HG02840 (cell line): ENCODE measurements at regions not wholly inside any gene's neighbourhood (a gene's known extent, or its start where the extent isn't known, plus 50 kb on each side); places are given as distances from the start of the nearest gene placed in this dataset.

Source experiments
- ATAC-seq: cut with Tn5 transposase; IDR thresholded peaks from one replicate; pipeline ENCODE4 v1.9.1; 2021; ENCODE audit warnings: mild to moderate bottlenecking, moderate library complexity, moderate number of reproducible peaks; ENCODE audit not compliant: unreplicated experiment, low FRiP score

DNA sequence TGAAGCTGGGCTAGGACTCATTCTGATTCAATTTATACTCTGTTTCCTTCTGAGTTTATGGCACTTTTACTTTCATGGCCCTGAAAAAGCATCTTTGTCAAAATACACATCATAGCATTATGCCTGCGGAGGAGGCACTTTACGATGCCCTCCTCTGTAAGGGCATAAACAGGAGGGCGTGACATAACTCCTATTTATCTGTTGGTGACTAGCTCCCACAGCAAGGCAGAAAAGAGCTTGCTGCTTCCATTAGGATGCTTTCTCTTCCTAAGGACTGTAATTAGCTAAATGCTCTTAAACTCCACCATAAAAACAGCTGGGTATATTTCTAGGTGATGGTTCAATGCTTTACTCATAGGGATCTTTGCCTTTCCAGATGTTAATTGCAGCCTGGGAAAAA, 315.2 kb upstream of the GHITM start:
- no peak for ATAC-seq

DNA sequence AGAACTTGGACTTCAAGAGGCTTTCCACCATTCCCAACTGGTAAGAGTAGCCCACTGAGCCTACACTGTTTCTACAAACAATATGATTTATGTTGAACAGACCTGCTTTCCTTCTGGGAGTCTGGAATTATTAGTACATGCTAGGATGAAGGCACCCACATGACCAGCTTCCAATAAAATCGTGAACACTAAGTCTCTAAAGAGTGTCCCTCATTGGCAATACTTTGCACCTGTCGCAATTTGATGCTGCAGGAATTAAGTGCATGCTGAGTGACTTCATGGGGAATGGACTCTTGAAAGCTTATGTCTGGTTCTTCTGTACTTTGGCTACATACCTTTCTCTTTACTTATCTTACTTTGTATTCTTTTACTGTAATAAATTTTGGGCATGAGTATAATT, 305.2 kb upstream of the GHITM start:
- no peak for ATAC-seq

DNA sequence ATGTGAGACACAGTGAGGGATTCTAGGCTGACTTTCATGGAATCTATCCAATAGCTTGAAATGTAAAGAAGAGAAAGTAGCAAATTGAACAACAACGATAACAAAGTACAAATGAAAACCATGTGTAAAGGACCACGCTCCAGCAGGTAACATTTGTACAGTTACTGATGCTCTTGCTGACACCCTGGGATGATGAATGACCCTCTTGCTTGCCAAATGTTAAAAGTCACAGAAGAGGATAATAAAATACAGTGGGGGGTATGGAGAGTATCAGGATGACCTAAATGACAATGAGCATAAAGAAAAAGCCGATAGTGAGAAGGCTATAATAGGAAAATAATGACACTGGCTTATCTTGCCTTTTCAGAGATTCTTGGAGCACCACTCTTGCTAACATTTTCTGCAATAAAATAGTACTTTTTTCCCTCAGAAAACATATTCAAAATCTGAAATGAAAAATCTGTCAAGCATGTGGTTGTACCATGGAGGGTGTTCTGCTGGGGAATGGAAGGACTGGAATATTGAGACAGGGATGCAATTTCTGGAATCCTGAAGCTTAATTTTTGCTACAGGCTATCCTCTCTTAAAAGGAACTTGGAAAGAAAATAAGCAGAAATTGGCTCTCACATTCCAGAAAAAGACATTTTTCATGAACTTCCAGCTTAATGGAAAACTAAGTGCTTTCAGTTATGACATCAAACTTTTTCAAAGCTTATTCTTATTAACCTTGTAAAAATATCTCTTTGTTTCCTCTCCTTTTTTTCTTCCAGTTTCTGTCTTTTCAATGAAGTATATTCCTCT, 303.2 kb upstream of the GHITM start:
- no peak for ATAC-seq

DNA sequence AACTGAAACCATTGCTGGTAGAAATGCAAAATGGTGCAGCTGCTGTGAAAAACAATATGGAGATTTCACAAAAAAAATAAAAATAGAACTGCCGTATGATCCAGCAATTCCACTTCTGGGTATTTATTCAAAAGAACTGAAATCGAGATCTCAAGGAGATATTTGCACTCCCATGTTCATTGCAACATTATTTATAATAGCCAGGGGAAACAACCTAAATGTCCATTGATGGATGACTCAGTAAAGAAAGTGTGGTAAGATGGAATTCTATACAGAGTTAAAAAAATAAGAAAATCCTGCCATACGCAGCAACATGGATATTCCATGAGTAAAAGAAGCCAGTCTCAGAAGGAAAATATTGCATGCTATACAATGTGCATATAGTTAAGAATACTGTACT, 290.6 kb upstream of the GHITM start:
- ATAC-seq = no peak

DNA sequence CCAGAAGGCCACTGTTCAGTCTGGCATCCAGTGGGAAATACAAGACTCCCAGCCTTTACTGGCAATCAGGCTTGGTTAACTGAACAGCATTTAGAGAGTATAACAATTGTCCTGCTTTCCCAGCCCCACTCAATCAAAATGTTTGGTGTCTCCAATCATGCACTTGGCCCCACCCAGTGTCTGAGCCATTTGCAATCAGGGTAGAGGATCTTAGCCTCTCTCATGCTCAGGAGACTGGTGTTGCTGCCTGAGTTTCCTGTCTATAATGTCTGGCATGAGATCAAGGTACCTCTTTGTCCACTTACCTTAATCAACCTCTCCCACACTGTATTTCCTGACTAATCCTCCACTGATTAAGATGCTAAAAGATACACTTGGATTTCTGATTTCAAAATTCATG, 290.2 kb upstream of the GHITM start:
- ATAC-seq = no peak

DNA sequence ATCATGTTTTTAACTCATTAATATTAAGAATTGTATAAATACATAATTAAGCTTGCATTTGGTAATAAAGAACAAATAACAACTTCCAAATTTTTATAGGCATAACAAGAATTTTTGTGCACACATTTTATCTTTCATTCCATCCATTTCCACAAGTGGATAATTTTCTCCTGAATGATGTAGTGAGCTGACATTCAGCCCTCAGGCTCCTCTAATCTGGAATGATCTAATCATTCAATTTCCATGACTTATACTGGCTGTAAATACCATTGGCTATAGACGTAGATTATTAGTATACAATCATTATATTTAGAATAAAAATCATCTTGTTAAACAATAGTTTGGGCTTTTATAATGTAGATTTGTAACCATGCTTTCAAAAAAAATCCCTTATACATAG, 287.2 kb upstream of the GHITM start:
- no peak for ATAC-seq

DNA sequence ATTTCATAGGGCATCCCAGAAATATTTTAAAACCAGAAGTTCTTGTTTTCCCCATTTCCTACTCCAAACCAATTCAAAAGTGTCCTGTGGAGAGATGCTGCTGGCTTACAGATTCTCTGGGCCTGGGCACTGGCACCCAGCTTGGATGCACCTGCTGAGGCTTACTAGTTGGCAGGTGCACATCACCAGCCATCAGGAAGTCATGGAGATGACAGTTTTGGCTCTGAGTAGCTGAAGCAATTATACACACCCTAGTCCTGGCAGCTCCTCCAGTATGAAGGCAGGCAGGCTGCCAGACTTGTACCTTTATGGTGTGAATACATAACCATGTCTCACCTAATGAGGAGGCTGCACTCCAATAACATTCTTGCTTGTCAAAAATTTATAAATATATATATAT, 276.6 kb upstream of the GHITM start:
- no peak for ATAC-seq

DNA sequence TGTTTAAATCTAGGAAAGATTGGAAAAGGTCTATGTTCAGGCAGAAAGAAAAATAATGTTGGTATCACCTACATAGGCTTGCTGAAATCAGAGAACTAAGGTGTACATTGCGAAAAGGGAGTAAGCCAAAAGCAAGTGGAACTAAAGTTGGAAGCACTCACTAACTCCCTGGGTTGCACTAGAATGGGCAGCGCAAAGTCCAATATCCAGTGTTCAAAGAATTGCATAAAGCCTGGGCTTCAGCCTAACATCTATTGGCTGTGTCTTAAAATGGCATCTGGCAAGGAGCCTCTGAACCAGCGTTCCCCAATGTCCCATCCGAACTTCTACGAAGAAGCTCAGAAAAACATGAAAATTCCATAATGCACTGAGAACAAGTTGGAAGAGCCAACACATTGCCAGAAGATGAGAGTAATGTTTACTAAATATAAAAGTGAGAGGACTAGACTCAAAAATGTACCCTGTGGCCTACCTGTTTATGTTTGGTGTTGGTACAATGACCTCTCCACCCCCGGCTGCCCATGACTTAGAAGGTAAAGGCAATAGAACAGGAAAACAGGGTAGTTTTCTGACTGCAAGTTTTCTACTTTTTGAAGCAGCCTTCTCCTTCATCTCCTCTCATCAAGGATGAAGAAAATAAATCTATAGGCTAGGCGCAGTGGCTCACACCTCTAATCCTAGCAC, 275.9 kb upstream of the GHITM start:
- ATAC-seq = no peak

DNA sequence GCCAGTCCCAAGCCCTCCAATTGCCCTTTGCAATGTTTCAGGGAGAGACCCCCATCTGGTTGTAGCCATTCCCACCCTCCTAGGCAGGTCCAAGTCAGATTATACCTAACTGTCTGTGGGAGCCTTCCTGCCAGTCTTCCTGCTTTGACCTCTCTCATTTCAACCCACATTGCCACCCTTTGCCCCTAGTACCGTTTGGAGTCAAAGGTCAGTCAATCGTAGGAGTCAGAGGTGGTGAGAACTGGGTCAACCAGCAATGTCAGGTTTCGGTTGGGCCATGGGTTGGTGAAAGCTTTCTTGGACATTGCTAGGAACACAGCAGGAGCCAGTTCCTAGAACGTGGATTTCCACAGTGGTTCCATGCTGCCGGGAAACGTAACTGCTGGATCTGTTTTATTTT, 269.4 kb upstream of the GHITM start:
- no peak for ATAC-seq

DNA sequence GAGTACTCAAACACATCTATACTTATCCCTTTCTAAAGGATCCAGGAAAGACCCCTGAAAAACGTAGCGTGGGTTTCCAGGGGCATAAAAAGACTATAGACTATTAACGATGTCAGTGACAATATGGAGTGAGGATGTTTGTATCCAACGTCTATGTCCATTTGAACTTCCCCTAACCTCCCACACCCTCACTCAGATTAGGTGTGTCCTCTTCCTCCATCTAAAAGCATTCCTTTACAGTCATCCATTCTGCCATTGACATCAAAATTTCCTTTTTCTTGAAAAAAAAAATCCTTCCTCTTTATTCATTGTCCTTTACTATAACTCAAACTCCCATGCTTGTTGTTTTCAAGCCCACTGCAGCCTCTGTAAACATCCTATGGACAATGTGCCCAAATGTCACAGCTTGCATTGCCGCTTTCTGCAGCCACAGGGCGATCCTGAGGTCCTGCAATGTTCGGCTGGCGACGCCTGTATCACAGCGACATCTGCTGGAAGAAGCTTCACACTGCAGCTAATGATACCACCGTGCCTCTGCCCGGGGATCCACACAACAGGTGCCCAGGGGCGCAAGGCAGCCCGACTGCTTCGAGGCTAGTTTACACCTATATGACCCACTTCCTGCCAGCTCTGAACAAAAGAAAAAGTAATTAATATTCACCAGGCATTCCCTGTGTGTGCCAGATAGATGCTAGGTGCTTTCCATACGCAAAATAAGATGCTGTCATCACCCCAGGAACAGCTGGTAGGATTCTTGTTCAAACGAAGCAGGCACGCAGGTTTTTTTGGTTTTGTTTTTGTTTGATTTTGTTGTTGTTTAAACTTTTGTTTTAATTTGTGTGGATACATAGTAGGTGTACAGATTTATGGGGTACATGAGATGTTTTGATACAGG, 267.9 kb upstream of the GHITM start:
- peak; percentile 97 for ATAC-seq

DNA sequence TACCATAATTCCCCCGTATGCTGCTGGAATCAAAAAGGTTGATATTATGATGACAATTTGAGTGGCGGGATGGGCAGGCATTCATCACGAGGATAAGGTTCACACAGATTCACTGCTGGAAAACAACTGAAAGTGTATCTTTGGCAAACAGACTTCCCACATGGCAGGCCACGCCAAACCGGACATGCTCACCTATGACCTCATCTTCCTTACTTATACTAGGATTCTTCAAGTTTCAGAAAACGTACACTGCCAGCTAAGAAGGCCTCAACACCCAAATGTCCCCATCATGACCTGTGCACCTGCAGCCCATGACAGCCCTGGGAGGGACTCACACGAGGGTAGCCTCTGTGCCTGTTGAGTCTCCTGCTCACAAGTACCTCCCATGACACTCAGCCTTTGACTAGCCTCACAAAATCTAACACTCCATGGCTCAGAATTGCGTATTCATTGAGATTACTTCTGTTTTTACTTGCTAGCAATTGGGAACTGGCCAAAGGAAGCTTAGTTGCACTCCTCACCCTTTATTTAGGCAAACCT, 259.0 kb upstream of the GHITM start:
- no peak for ATAC-seq

DNA sequence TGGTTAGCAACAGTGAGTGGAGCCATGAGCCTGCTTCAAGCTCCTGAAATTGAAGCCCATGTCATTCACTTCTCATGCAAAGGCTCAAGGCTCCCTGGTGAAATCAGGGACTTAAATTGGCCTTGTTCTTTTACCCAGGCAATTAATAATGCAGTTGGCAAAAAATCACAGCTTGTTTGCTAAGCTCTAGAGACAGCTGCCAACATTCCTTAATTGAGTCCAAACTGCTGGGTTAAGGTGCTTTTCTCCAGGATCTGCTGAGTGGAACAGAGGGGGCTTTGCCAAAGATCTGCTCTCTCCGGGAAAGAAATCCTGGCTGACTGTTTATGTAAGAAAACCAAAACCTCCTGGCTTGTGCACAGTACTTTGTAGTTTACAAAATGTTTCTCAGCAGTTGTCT, 257.6 kb upstream of the GHITM start:
- no peak for ATAC-seq

DNA sequence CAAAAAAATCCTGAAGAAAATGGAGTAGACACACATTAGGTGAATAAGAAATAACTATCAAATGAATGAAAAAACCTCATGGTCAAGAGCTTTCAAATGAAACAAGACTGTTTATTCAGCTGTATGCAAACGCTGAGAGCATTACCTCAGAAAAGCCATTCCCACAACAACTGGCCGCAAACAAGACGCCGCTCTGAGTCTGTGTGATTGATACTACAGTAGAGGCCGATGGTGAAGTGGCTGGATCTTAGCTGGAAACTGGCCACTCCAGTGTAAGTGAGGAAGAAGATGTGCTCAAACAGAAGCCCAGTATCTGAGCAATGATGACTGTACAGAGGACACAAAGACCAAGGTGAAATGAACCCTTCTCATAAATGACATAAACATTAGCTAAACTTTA, 252.4 kb upstream of the GHITM start:
- no peak for ATAC-seq

DNA sequence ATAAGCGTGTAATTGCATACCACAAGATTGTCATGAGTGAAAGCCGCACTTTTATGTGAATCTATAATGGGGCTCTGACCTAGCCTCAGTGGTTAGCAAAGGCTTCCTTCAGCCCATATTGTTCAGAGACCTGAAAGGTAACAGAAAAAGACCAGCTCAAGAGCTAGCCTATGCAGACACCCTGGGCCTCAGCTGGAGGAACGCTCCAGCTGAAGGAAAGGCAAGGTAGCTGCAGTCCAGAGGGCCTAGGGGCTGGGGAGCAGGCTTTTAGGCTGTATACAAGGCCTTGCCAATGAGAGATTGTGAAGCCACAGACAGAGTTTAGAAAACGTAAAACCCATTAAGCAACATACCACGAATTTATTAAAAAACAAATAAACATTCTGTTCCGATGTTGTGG, 246.6 kb upstream of the GHITM start:
- no peak for ATAC-seq

DNA sequence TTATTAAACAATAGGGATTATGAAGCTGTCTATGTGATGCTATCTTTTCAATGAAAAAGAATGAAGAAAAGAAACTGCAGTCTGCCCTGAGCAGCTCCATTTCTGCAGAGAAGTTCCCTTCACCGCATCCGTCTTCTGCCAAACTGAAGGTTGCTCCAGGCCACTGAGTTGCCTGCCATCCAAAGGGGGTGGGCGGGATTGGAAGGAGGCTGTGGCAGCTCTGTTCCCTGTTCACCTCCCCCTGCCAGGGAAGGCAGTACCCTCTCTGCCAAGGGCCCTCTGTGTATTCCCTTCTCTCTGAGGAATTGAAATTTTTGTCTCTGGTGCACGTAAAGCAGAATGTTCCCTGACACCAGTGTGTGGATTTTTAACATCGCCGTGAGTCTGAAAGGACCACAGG, 243.1 kb upstream of the GHITM start:
- ATAC-seq = no peak

DNA sequence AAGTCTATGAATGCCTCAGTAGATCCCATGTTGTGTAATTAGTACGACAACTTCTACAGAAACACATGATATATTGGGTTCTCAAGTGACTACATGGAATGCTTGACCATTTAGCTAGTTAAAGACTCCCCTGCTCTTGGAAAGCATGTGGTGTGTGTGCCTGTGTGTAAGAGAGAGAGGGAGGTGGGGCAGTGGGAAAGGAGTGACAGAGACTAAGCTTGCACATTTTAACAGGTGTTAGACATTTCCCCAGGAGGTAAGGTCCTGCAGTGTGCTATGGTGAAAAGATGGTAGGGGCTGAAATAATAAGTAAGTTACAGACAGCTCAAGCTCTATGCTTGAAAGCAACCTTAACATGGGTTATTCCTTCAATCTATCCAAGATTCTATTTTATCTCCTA, 241.7 kb upstream of the GHITM start:
- ATAC-seq = no peak

DNA sequence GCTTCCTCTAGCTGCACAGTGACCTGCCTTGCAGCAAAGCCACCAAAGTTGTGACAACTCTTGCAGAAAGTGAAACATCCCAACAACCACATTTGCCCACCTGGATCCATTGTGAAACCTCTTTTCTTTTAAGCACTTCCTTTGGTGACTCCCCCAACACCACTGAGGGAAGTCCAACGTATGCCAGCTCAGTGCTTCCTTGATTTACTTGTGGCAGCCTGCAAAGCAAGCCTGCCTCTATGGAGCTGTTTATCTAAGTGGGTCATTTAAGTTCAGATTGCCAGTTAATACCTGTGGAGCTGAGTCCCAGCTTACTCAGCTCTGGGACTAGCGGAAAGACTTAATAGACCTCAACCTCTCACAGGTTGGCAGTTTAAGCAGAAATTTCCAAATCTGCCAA, 230.8 kb upstream of the GHITM start:
- ATAC-seq = no peak

DNA sequence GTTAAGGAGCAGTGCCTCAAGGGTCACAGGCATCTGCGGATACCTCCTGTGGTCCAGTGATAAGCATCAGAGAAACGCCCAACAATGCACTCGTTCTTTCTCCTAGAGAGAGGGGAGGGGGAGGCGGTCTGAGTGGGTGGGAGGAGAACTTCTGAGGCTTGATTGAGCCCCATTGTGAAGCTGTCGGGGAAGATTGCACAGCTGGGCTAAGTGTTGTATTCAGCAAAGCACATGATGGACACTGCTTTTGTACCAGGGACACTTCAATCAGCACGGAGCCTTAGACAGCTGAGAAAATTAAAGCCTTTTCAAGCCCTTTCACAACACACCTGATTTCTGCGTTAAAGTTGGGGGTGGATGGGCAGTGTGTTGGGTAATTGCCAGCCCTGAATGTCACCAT, 230.3 kb upstream of the GHITM start:
- no peak for ATAC-seq

DNA sequence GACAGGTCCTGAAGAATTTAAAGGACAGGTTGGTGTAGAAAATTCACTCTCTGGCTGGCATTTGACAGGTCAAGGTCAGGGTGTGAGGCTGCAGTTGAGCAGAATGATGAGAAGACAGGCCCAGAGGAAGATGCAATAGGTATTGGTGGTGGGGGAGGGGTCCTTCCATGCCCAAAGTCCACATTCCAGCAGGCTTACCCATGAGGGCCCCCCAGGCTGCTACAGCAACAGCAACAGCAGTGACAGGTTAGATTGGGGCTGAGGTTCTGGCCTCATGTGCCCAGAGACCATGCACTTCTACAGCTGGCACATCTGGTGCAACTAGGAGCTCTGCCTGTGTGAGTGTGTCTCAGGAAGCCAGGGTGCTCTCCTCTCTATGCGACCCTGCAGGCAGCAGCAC, 223.5 kb upstream of the GHITM start:
- no peak for ATAC-seq

DNA sequence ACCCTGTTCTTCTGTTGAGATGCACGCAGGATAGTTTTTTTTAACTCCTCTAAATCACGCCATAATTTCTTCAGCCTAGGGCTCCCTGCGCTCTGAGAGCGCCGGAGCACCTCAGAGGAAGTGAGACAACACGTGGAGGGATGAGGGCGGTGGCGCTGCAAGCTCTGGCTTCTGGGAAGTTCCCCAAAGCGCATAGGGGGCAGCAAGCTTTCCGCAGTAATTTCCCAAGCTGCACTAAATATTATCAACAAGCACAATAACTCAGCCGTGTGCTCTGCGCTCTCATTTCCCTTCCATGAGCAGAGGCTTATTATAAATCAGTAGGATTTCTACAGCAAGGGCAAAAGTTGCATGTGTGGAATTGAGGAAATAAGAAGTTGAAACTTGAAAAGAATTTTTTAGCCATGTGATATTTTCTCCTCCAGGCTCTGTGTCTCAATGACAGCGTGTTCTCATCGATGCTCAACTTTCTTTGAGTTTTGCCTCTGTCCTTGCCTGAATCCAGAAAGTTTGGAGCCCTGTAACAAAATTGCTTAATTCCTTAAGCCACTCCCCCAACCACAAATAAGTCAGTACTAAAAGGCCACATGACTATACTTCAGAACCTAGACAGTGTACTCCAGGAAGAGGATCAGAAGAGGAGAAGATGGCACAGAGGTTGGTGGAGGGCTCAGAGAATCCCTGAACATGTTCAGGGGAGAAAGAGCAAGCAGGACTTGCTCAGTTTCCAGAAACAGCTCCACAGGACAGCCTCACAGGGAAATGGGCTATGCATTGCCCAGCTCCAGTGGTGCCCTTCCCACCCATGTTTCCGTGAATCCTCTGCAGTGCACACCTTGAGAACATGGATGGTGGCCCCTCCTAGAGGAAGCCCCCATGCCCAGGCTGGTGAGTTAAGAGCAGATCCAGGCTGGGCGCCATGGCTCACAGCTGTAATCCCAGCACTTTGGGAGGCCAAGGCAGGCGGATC, 221.5 kb upstream of the GHITM start:
- peak; percentile 68 for ATAC-seq
